Uterus (tissue), 2 donors: ENCODE measurements at regions not wholly inside any gene's neighbourhood (a gene's known extent, or its start where the extent isn't known, plus 50 kb on each side); places are given as distances from the start of the nearest gene placed in this dataset.

Experiments
- POLR2A ChIP-seq, 2 donors: fragments of 450-650 bp; IDR thresholded peaks; one replicate each; pipeline ENCODE4 v1.6.1; 2016; ENCODE audit warnings: antibody characterized with exemption in 2 of 2, mild to moderate bottlenecking in 1 of 2, moderate library complexity in 1 of 2
- TF ChIP-seq, protein P1 (sequence below), 4 experiments: fragments of 200-600 bp in 2 of 4; fragments of 450-650 bp in 2 of 4; sonication (generic) in 2 of 4; IDR thresholded peaks; one replicate each; pipeline ENCODE4 v1.5.1; 2016 to 2019; ENCODE audit warnings: antibody characterized with exemption in 4 of 4, mild to moderate bottlenecking in 2 of 4, moderate library complexity in 1 of 4

DNA sequence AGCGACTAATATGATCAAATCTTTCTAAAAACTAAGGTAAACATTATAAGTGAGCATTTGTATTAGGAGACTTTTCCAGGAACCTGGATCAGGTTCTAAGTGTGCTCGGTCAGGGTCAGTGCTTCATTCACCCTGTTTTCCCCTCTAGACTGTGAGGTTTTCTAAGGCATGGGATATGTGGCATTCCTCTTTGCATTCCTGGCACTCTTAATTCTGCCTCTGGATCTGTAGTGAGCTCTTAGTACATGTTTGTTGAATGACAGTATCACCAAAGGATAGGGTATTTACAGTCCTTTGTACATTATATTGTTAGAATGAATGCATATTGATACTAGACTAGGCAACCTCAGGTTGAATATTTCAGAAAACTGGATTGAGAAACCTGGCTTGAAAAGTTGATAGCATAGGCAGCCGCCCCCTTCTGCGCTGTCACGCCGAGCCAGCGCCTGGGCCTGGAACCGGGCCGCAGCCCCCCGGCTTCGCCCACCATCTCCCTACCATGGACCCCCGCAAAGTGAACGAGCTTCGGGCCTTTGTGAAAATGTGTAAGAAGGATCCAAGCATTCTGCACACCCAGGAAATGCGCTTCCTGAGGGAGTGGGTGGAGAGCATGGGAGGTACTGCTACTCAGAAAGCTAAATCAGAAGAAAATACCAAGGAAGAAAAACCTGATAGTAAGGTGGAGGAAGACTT lies 156.5 kb downstream of the KCNRG start:
- no peak for TF ChIP-seq POLR2A (IDR thresholded peaks at IDR 0.05)
- TF ChIP-seq, protein P1, sequence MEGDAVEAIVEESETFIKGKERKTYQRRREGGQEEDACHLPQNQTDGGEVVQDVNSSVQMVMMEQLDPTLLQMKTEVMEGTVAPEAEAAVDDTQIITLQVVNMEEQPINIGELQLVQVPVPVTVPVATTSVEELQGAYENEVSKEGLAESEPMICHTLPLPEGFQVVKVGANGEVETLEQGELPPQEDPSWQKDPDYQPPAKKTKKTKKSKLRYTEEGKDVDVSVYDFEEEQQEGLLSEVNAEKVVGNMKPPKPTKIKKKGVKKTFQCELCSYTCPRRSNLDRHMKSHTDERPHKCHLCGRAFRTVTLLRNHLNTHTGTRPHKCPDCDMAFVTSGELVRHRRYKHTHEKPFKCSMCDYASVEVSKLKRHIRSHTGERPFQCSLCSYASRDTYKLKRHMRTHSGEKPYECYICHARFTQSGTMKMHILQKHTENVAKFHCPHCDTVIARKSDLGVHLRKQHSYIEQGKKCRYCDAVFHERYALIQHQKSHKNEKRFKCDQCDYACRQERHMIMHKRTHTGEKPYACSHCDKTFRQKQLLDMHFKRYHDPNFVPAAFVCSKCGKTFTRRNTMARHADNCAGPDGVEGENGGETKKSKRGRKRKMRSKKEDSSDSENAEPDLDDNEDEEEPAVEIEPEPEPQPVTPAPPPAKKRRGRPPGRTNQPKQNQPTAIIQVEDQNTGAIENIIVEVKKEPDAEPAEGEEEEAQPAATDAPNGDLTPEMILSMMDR (IDR thresholded peaks at IDR 0.05) = no peak
